RWPE2 (cell line): ENCODE measurements at regions not wholly inside any gene's neighbourhood (a gene's known extent, or its start where the extent isn't known, plus 50 kb on each side); places are given as distances from the start of the nearest gene placed in this dataset.

ENCODE experiments used
- ATAC-seq: fragments of 200-7000 bp; cut with Tn5 transposase; 3 replicates; pipeline ENCODE4 v1.9.1; 2021; ENCODE audit warnings: low read depth
- DNase-seq: peaks from one replicate; pipeline ENCODE4 v3.0.0-alpha.2; 2020; ENCODE audit warnings: low spot score
- H3K27ac ChIP-seq: fragments of 450-650 bp; 2 replicates; pipeline ENCODE4 v1.5.1; 2017; ENCODE audit warnings: mild to moderate bottlenecking; ENCODE audit not compliant: poor library complexity, severe bottlenecking
- H3K27me3 ChIP-seq: fragments of 250-450 bp; sonication (Bioruptor Pico); 2 replicates; pipeline ENCODE4 v1.5.1; 2021; ENCODE audit warnings: mild to moderate bottlenecking, moderate library complexity; ENCODE audit not compliant: insufficient read depth, poor library complexity, severe bottlenecking
- H3K36me3 ChIP-seq: fragments of 250-450 bp; sonication (Bioruptor Pico); 2 replicates; pipeline ENCODE4 v1.5.1; 2020; ENCODE audit warnings: low read depth, mild to moderate bottlenecking, moderate library complexity
- H3K4me1 ChIP-seq: fragments of 250-450 bp; sonication (Bioruptor Pico); 2 replicates; pipeline ENCODE4 v1.5.1; 2021; ENCODE audit warnings: mild to moderate bottlenecking, moderate library complexity; ENCODE audit not compliant: insufficient read depth, poor library complexity, severe bottlenecking
- H3K4me3 ChIP-seq: fragments of 250-450 bp; sonication (Bioruptor Pico); 2 replicates; pipeline ENCODE4 v1.5.1; 2021; ENCODE audit warnings: mild to moderate bottlenecking, moderate library complexity; ENCODE audit not compliant: severe bottlenecking
- H3K9me3 ChIP-seq: fragments of 250-450 bp; sonication (Bioruptor Pico); 2 replicates; pipeline ENCODE4 v1.5.1; 2021; ENCODE audit warnings: mild to moderate bottlenecking, moderate library complexity; ENCODE audit not compliant: severe bottlenecking
- TF ChIP-seq, protein P1 (sequence below): fragments of 450-650 bp; IDR thresholded peaks from one replicate; pipeline ENCODE4 v1.5.1; 2017; ENCODE audit warnings: mild to moderate bottlenecking, moderate library complexity; ENCODE audit not compliant: poor library complexity, severe bottlenecking

GRCh38 chr6:110552901-110553641 is 76.7 kb upstream of the SLC22A16 start:
- Histone ChIP-seq H3K4me1 (peaks cover 4% of the 10 kb centered on the region), H3K27ac (no peak overlapping the region), H3K4me3 (no peak overlapping the region), H3K9me3 (no peaks in the 10 kb centered on the region), H3K36me3 (no peaks in the 10 kb centered on the region), H3K27me3 (no peaks in the 10 kb centered on the region)
- ATAC-seq (no peak), DNase-seq (no peak)
- TF ChIP-seq, protein P1, sequence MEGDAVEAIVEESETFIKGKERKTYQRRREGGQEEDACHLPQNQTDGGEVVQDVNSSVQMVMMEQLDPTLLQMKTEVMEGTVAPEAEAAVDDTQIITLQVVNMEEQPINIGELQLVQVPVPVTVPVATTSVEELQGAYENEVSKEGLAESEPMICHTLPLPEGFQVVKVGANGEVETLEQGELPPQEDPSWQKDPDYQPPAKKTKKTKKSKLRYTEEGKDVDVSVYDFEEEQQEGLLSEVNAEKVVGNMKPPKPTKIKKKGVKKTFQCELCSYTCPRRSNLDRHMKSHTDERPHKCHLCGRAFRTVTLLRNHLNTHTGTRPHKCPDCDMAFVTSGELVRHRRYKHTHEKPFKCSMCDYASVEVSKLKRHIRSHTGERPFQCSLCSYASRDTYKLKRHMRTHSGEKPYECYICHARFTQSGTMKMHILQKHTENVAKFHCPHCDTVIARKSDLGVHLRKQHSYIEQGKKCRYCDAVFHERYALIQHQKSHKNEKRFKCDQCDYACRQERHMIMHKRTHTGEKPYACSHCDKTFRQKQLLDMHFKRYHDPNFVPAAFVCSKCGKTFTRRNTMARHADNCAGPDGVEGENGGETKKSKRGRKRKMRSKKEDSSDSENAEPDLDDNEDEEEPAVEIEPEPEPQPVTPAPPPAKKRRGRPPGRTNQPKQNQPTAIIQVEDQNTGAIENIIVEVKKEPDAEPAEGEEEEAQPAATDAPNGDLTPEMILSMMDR, result no peak

DNA sequence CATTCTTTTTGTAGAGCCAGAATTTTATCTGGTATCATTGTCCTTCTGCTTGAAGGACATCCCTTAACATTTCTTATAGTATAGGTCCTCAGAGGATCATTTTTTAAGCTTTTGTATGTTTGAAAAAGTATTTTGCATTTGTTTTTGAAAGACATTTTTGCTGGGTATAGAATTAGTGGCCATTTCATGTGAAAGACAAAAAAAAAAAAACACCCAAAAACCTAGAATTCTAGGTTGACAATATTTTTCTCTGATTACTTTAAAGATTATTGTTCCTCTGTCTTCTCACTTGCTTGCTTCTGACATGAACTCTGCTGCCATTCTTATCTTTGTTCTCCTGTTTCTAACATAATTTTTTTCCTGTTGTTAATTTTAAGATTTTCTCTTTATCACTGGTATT is 75.7 kb upstream of the SLC22A16 start:
- no peaks in the 10 kb centered on the region for H3K27me3 ChIP-seq
- H3K36me3 ChIP-seq, result no peaks in the 10 kb centered on the region
- ATAC-seq (no peak), DNase-seq (no peak)
- no peak overlapping the region for H3K27ac ChIP-seq
- peaks cover 14% of the 10 kb centered on the region for H3K4me1 ChIP-seq
- H3K4me3 ChIP-seq, result no peak overlapping the region
- TF ChIP-seq, protein P1, result no peak
- H3K9me3 ChIP-seq, result no peaks in the 10 kb centered on the region

GRCh38 chr6:110551088-110551487 is 74.7 kb upstream of the SLC22A16 start:
- ATAC-seq (no peak), DNase-seq (no peak)
- Histone ChIP-seq H3K27me3 (no peaks in the 10 kb centered on the region), H3K4me3 (no peak overlapping the region), H3K4me1 (peaks cover 19% of the 10 kb centered on the region), H3K27ac (no peak overlapping the region), H3K36me3 (no peaks in the 10 kb centered on the region), H3K9me3 (no peaks in the 10 kb centered on the region)
- TF ChIP-seq, protein P1, result no peak

- TF ChIP-seq, protein P1, result no peak
- H3K36me3 ChIP-seq, result no peaks in the 10 kb centered on the region
- ATAC-seq (no peak), DNase-seq (no peak)
- no peaks in the 10 kb centered on the region for H3K9me3 ChIP-seq
- H3K4me1 ChIP-seq, result peaks cover 19% of the 10 kb centered on the region
- no peaks in the 10 kb centered on the region for H3K27me3 ChIP-seq
- no peak overlapping the region for H3K27ac ChIP-seq
- H3K4me3 ChIP-seq, result no peak overlapping the region
These were observed 73.9 kb upstream of the SLC22A16 start for GRCh38 chr6:110550353-110550752.

GRCh38 chr6:110549277-110549676 is 72.9 kb upstream of the SLC22A16 start:
- ATAC-seq, result no peak
- H3K27ac ChIP-seq, result peak overlapping the region; percentile 94

More at GRCh38 chr6:110549277-110549676, 72.9 kb upstream of the SLC22A16 start:
- Histone ChIP-seq H3K4me3 (no peak overlapping the region), H3K36me3 (no peaks in the 10 kb centered on the region), H3K9me3 (no peaks in the 10 kb centered on the region), H3K4me1 (peaks cover 19% of the 10 kb centered on the region), H3K27me3 (no peaks in the 10 kb centered on the region)
- DNase-seq, result no peak
- TF ChIP-seq, protein P1, result no peak
